Fibroblast of lung (primary cell): ENCODE measurements at regions not wholly inside any gene's neighbourhood (a gene's known extent, or its start where the extent isn't known, plus 50 kb on each side); places are given as distances from the start of the nearest gene placed in this dataset.

ENCODE experiments used
- DNase-seq, 2 donors: peaks; one replicate each; pipeline versions ENCODE4 v3.0.0 to v3.0.0-alpha.2; 2010; ENCODE audit warnings: low read depth in 2 of 2
- H2AFZ ChIP-seq: 2 replicates; pipeline ENCODE4 v1.5.1; 2012; ENCODE audit warnings: low read length, control low read depth, inconsistent platforms
- H3K27ac ChIP-seq: 2 replicates; pipeline ENCODE4 v1.5.1; 2011; ENCODE audit warnings: low read length, control low read depth; ENCODE audit not compliant: insufficient read depth
- H3K27me3 ChIP-seq: 2 replicates; pipeline ENCODE4 v1.5.1; 2011; ENCODE audit warnings: mild to moderate bottlenecking, low read length; ENCODE audit not compliant: control insufficient read depth, insufficient read depth
- H3K36me3 ChIP-seq: 2 replicates; pipeline ENCODE4 v1.5.1; 2011; ENCODE audit warnings: low read length; ENCODE audit not compliant: control insufficient read depth, insufficient read depth
- H3K4me1 ChIP-seq: 2 replicates; pipeline ENCODE4 v1.5.1; 2011; ENCODE audit warnings: low read length; ENCODE audit not compliant: control insufficient read depth, insufficient read depth; ENCODE audit errors: extremely low read depth
- H3K4me2 ChIP-seq: 2 replicates; pipeline ENCODE4 v1.5.1; 2011; ENCODE audit warnings: low read length, control low read depth; ENCODE audit not compliant: insufficient read depth; ENCODE audit errors: extremely low read depth
- H3K4me3 ChIP-seq, 4 experiments: fragments of 200-600 bp in 1 of 4; sonication (generic) in 1 of 4; replicated peaks in 1 of 4; 2 replicates each; pipeline ENCODE4 v1.5.1; 2011 to 2016; ENCODE audit warnings: low read length in 4 of 4, low read depth in 3 of 4, mild to moderate bottlenecking in 3 of 4, control low read depth in 2 of 4, inconsistent platforms in 1 of 4, mixed read lengths in 1 of 4; ENCODE audit not compliant: insufficient read depth in 1 of 4; ENCODE audit errors: control extremely low read depth in 1 of 4
- H3K79me2 ChIP-seq: 2 replicates; pipeline ENCODE4 v1.5.1; 2012; ENCODE audit warnings: mild to moderate bottlenecking, low read length, inconsistent platforms; ENCODE audit not compliant: control insufficient read depth, insufficient read depth
- H3K9ac ChIP-seq: 2 replicates; pipeline ENCODE4 v1.5.1; 2011; ENCODE audit warnings: mild to moderate bottlenecking, low read length, control low read depth; ENCODE audit not compliant: insufficient read depth
- H3K9me3 ChIP-seq: 2 replicates; pipeline ENCODE4 v1.5.1; 2012; ENCODE audit warnings: low read depth, low read length; ENCODE audit not compliant: control insufficient read depth, insufficient read depth
- H4K20me1 ChIP-seq: 2 replicates; pipeline ENCODE4 v1.5.1; 2011; ENCODE audit warnings: low read length; ENCODE audit not compliant: control insufficient read depth, insufficient read depth; ENCODE audit errors: extremely low read depth
- CTCF ChIP-seq, 2 donors: IDR thresholded peaks in 1 of 2; conservative IDR thresholded peaks in 1 of 2; 1 replicate in 1 of 2; 2 replicates in 1 of 2; pipeline ENCODE4 v1.5.1; 2011 to 2012; ENCODE audit warnings: low read length in 2 of 2, control low read depth in 1 of 2, inconsistent platforms in 1 of 2, low read depth in 1 of 2, mild to moderate bottlenecking in 1 of 2
- EZH2 ChIP-seq: IDR thresholded peaks from 2 replicates; pipeline ENCODE4 v1.5.1; 2012; ENCODE audit warnings: low read length, control low read depth, mild to moderate bottlenecking; ENCODE audit errors: missing control alignments

DNA sequence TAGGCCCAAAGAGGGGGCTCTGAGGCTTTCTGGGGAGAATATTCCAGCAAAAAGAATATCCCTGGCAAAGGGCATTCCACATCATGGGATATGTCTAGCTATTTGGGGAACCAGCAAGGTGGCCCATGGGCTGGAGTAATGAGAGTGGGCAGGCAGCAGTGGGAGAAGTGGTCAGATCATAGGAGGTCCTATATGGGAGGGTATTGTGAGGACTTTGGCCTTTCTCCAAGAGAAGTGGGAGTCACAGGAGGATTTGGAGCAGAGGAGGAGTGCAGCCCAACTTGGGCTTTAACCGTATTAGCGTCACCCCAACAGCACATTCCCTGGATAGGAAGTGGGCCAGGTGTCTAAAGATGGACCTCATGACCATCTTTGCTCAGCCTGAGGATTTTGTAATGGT, 151.4 kb downstream of the ENGASE start:
- no peaks in the 10 kb centered on the region for H3K9me3 ChIP-seq
- no peak for DNase-seq
- no peaks in the 10 kb centered on the region for H4K20me1 ChIP-seq
- no peak for TF ChIP-seq EZH2
- TF ChIP-seq CTCF (conservative IDR thresholded peaks at IDR 0.05 in 1 of 2, IDR thresholded peaks at IDR 0.05 in 1 of 2; ENCODE audit: low read depth in 1 of 2, low read length in 2 of 2), result no peak
- no peaks in the 10 kb centered on the region for H3K79me2 ChIP-seq
- H3K27ac ChIP-seq, result no peak overlapping the region
- H3K36me3 ChIP-seq, result no peaks in the 10 kb centered on the region
- H2AFZ ChIP-seq, result no peak overlapping the region
- no peaks in the 10 kb centered on the region for H3K4me1 ChIP-seq
- no peaks in the 10 kb centered on the region for H3K27me3 ChIP-seq
- no peak overlapping the region for H3K4me3 ChIP-seq
- H3K4me2 ChIP-seq, result no peak overlapping the region
- no peak overlapping the region for H3K9ac ChIP-seq

- Histone ChIP-seq H3K4me2 (no peak overlapping the region), H3K4me1 (no peaks in the 10 kb centered on the region), H3K27ac (no peak overlapping the region), H3K9ac (no peak overlapping the region), H3K9me3 (no peaks in the 10 kb centered on the region), H4K20me1 (no peaks in the 10 kb centered on the region), H3K27me3 (peaks cover 6% of the 10 kb centered on the region), H2AFZ (no peak overlapping the region), H3K79me2 (no peaks in the 10 kb centered on the region), H3K36me3 (no peaks in the 10 kb centered on the region), H3K4me3 (no peak overlapping the region)
- TF ChIP-seq EZH2 (no peak), CTCF (conservative IDR thresholded peaks at IDR 0.05 in 1 of 2, IDR thresholded peaks at IDR 0.05 in 1 of 2; ENCODE audit: low read depth in 1 of 2, low read length in 2 of 2) (no peak)
- DNase-seq, result no peak
Measured at GRCh38 chr17:79224903-79225302, 150.3 kb downstream of the ENGASE start.

GRCh38 chr17:79224476-79224875, 149.9 kb downstream of the ENGASE start:
- Histone ChIP-seq H2AFZ (no peak overlapping the region), H3K4me3 (no peak overlapping the region), H3K4me1 (no peaks in the 10 kb centered on the region), H3K9me3 (no peaks in the 10 kb centered on the region), H3K27ac (no peak overlapping the region), H3K4me2 (no peak overlapping the region), H3K9ac (no peak overlapping the region), H4K20me1 (no peaks in the 10 kb centered on the region), H3K36me3 (no peaks in the 10 kb centered on the region), H3K79me2 (no peaks in the 10 kb centered on the region), H3K27me3 (peaks cover 6% of the 10 kb centered on the region)
- TF ChIP-seq CTCF (conservative IDR thresholded peaks at IDR 0.05 in 1 of 2, IDR thresholded peaks at IDR 0.05 in 1 of 2; ENCODE audit: low read depth in 1 of 2, low read length in 2 of 2), result no peak
- no peak for TF ChIP-seq EZH2
- DNase-seq, result no peak
